HG02571 (cell line): ENCODE measurements at regions not wholly inside any gene's neighbourhood (a gene's known extent, or its start where the extent isn't known, plus 50 kb on each side); places are given as distances from the start of the nearest gene placed in this dataset.

Experiments
- ATAC-seq: cut with Tn5 transposase; IDR thresholded peaks from one replicate; pipeline ENCODE4 v1.9.1; 2021; ENCODE audit warnings: mild to moderate bottlenecking, moderate library complexity; ENCODE audit not compliant: unreplicated experiment

DNA sequence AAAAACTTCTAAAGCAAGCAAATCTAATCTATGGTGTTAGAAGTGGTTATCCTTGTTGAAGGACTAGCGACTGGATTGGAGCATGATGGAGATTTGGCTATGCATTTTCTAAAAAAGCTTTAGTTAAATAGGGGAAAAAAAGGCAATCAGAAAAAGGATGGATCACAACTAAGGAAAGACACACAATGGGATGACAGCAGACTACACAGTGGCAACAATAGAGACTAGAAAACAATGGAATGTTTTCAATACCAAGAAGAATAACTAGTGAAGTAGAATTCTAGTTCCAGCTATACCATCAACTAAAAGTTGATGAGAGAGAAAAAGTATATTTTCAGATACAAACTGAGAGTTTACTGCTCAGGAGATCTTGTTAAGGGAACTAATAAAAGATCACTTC, 605.8 kb downstream of the PTPRU start:
- ATAC-seq, result no peak

DNA sequence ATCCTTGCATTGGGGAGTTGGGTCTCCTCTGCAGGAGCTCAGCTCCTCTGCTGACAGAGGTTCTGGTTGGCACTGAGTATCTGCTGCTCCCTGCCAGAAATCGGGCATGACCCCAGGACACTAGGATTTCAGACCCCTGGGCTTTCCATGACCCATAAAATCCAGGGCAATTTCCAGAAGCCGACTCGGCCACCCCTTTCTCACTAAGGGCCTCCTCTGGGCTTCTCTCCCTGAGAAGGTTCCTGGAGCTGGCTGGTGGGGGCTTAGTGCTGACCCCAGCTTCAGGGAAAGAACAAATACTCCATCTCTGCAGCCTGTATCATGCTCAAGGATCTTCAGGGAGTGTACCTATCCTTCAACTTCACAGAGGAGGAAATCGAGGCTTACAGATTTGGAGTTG, 603.4 kb downstream of the PTPRU start:
- no peak for ATAC-seq

DNA sequence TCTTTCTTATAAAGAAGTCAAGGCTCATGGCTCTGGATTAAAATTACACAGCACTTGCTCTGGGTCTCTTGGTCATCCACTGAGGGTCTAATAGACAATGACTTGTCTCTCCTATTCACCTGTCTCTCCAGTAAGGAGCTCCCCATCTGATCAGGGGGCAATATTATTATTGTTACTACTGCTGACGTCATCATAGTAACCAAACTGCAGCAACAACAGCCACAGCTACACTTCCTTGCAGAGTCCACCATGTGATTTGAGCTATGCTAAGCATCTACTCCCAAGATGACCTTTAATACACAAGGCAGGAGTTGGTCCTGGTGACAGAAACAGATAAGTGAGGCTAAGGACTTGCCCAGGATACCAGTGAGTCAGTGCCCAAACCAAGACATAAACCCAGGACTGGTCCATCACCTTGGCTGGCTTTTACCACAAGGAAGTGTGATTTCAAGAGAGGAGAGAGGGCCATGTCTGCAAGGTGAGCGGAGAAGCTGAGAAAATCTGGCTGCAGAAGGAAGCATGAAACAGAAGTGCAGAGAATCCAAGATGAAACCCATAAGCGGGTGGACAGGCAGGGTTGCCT, 602.5 kb downstream of the PTPRU start:
- ATAC-seq, result no peak

DNA sequence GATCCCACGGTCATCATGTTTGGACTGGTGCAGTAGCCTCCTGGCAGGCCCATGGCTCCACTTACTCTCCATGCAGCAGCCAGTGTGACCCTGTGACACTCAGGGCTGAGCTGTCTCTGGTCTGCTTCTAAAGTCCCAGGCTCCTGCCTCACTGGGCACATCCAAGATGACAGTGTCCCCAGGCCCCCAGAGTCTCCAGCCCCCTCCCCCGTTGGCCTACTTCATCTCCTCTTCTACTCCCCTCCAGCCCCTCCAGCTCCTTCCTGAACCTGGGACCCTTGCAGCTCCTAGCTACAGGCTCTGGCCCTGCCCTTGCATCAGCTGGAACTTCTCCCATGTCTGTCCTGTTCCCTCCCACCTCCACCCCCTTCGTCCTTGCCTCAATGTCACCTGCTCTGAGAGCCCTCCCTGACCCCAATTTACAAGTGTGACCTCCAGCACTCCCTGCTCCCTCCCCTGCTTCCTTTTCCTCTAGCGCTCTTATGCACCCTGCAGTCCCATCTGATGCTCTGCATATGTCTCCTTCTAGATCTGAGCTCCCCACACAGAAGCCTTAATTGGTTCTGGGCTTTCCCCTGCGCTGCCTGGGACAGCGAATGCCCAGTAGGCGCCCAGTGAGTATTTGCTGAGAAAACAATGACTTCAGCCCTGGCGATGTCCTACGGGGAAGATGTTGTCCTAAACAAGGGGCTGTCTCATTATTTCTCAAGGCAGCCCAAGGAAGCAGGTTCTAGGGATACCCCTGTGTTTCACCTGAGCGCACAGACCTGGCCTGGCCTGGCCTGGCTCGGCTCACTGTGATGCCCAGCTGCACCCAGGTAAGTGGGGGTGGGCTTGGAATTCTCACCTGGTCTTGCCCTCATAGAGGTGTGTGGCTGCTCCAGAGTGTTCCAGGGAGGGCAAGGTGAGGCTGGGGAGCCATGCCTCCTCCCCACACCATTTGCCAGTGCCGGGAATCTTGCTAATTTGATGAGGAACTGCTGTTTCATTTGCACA, 600.6 kb downstream of the PTPRU start:
- ATAC-seq, result no peak

DNA sequence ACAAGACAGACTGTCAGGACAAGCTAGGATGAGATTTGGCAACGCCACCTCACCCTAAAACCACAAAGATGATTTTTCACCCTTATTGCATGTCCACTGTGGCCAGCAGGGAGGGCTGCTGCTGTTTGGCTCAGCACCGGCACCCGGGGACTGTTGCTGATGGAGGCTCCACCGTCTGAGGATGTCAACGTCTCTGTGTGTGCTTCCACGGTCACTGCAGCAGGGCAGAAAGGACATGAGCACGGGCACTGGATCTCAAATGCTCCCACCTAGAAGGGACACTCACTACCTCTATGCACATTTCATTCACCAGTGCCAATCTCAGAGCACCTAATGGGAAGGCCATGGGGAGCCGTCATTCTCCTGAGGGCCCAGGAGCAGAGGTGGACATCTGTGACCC, 599.6 kb downstream of the PTPRU start:
- no peak for ATAC-seq

DNA sequence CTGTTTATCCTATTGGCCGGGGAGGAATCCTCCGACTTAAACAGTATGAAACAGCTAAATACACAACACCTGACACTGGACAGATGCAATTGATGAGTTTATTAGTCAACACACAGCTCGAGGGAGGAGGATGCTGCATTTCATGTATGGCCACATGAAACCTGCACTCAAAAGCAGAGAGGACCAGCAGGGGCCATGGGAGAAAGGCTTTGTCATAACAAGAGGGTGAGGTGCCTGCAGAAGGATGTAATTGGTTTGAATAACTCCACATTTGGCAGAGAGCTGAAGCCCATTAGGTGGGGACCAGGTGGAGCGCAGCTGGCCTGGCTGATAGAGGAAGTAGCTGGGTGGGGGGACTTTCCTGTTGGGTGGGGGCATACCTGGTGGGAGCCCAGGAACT, 599.1 kb downstream of the PTPRU start:
- no peak for ATAC-seq

DNA sequence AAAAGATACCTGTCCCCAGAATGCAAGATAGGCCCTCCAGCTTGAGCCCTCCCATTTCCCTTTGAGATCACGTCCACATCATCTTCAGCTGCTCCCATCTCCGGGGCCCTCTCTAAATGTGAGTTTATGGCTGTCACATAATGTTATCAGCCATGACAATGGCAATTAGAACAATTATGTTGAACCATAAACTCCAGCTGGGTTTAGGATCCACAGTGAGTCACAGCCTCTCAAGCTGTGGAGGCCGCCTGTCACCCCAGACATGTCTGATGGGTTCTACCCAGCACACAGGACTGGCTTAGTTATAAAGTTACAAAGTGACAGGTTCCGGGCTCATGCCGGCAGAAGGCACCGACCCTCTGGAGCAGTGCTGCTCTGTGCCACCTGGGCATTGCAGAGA, 597.3 kb downstream of the PTPRU start:
- no peak for ATAC-seq

DNA sequence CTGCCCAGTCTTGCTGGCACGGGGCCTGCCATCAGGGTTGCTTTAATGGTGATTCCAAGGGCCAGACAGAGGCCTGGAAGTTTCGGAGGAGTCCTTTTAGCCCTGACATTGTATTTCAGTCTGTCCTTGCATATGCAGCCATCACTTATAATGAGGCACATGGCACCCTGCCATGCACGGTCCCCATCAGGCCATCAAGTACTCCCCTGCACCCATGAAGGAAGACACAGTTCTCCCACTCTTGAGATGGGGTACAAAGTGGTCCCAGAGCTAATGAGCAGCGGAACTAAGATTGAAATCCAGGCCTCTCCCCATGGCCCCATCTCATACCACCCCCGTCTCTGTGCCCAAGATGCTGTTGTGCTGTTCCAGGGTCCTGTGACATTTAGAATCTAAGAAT, 596.6 kb downstream of the PTPRU start:
- ATAC-seq, result no peak

DNA sequence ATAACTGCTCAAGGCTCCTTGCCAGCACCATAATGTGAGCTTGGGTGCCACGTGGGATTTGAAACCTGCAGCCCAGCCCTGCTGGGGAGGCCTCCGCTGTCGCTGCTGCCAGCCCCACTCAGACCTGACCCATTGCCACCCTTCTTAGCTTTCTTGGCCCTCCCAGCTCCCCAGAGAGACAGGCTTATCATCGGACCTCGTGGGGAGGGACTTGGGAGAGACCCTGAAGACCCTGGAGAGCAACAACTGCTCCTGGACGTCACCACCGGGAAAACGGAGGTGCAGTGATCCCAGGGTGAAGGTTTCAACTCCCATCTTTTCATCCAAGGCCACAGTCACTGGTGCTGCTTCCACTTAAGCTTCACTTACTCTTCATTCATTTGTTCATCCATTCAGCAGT, 596.1 kb downstream of the PTPRU start:
- ATAC-seq, result no peak

DNA sequence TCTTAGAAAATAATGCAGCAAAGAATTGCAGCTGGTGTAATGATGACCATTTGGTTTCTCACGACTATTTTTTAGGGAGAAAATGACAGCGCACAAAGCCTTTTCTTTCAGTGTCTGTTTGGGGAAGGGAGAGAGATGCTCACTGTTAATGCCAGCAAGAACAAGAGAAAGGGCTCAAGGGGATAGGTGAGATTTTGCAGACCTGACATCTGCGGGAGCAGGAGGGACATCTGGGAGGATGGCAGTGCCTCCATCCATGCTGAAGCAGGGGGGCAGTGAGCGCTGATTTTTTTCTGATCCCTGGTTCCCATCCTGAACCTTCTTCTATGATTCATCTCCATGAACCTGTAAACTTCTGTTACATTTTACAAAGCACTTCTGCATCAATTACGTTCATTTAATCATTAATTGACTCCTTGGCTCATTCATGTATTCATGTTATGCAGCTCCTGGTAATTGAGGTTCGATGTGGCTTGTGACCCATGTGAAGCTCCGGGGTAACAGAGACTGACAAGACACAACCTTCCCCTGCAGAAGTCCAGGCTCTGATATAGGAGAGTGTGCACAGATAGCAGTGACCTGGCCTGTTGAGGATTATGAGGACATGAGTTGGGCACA, 595.3 kb downstream of the PTPRU start:
- no peak for ATAC-seq

DNA sequence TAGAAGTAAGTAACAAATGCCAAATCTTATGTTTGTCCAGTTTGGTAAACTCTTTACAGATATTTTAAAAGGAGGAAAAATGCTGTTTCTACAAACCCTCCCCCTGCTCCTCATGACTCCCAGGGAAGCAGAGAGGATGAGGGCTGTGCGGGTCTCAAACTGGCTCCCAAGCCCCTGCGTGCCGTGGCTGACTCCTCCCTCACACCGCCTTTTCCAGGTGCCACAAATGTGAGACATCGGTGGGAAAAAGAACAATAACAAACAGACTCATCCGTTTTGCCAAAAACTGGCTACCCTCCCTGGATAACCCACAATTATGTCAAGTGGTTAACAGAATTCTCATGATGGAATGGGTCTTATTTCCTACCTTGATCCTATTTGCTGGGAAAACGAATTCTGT, 594.6 kb downstream of the PTPRU start:
- no peak for ATAC-seq

DNA sequence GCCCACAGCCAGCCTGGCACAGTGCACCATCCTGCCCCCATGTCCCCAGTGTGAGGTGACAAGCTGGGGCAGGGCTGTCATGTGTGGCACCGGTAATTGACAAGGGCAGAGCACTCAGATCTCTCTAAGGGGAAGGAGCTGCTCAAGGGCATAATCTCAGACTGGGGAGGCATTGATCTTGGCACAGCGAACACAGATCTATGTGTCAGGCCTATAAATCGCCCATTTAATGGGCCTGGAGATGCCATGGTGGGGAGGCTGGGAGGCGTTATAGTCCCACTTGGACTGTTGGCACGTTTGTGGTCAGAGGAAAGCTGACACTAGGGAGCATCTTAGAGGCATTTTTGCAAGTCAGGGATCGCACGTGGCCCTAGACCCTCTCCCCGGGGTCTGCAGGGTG, 594.1 kb downstream of the PTPRU start:
- ATAC-seq, result no peak

DNA sequence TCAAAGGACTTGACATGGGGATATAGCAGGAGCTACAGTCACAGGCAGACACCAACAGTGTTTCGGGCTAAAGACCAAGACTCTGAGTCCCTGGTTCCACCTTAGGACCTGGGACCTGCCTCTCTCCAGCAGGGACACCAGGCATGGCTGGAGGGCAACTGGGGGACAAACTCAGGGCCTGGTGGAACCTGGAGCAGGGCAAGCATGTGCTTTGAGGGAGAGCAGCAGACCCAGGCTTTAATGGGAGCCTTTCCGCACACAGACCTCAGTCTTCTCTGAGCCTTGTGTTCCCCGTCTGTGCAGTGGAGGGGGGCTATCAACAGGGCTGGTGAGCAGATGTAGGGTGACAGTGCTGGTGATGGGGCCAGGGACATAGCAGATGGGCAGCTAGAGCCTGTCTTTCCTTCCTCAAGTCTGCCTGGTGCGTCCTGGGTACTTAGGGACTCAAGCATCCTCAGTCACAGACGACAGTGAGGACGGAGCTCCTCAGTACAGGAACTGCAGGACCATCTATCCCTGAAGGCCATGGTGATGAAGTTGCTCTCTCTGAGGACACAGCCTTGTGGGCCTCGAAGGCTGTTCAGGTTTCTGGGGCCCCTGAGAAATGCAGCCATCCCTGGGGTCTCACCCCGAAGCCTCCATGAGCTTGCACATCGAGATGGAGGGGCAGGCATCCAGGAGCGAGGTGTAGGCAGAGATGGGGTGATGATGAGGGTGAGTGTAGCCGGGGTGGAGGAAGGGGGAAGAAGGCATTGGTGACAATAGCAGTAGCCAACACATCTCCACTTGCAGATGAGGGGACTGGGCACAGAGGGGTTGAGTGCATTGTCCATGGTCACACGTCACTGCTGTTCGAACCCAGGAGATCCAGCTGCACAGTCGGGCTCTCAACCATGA, 593.4 kb downstream of the PTPRU start:
- ATAC-seq, result no peak

DNA sequence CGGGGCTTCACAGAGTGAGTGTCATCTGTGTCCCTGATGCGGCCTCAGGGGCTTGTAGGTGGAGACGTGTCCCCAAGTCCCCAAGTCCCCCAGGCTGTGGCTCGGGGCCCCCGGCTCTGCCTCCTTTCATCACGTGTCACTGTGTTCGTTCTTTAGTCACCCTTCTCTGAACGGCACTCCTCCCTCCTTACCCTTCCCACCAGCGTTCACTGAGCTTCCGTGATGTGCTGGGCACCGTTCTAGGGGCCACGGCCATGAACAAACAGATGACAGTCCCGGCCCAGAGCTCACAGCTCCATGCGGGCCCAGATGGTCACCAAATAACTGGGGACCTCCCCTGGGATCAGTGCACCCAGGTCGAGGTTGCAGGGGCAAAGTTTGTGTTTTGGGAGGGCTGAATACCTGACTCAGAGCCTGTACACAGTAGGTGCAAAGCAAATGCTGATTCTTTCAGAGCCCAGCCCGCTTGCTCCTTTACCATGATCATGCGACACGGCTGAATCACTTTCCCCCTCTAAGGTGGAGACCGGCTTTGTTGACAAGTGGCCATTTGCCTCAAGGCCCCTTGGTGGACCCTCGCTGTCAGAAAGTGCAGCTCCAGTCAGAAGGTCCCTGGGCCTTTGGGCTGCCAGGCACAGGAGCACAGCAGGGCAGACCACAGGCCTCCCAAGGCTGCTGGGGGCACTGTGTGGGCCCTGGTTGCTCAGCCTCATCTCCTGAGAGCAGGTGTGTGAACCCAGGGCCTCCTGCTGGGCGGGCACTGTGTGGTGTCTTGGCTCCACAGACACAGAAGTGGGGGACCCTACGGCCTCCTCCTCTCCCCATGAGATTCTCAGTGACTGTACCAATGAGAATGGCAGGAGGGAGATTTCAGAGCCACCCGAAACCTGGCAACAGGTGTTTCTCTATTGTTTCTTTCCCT, 592.5 kb downstream of the PTPRU start:
- no peak for ATAC-seq

DNA sequence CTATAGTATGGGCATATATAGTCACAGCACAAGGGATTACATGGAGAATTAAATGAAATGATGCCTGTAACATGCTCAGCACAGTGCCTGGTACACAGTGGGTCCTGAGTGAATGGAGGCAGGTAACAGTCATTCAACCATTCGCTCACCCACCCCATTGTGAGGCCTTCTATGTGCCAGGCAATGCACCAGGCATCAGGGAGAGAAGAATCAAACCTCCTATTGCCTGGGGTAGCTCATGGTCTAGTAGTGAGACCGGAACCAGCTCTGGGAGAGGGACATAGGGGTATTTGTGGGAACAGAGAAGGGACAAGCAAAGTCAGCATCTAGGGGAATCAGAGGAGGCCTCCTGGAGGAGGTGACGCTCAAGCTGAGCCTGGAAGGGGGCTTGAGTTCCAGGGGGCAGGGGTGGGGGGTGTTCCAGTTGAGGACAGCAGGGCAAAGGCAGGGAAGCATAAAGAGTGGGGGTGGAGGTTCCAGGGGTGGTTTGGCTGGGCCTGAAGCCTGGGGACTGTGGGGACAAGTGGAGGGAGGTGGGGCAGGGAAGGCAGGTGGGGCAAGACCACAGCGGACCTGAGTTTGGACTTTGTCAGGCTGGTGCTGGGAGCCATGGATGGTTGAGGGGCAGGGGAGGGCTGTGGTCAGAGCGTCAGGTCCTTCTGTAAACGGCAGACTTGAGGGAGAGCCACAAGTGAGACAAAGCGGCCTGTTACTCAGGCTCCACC, 591.6 kb downstream of the PTPRU start:
- no peak for ATAC-seq

DNA sequence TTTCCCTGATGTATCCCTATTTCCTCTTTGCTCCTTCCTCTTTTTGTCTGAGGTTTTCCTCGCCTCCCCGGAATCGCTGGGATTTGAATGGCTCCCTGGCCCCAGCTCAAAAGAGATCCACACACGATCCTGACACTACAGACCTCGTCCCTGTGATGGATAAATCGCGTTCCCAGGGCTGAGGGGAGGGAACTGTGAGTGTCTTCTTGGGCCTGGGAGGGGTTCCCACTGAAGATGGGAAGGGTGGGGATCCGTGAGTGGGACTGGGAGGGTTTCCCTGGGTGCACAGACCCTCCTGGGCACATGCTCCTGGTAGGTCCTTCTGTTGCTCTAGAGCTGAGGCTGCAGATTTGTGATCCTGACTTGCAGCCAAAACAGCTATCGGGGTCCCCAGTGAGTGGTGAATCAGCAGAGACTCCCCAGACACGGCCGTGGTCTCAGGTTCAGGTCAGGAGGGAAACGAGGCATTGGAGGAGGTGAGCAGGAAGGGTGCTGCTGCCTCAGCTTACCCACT, 591.0 kb downstream of the PTPRU start:
- no peak for ATAC-seq

DNA sequence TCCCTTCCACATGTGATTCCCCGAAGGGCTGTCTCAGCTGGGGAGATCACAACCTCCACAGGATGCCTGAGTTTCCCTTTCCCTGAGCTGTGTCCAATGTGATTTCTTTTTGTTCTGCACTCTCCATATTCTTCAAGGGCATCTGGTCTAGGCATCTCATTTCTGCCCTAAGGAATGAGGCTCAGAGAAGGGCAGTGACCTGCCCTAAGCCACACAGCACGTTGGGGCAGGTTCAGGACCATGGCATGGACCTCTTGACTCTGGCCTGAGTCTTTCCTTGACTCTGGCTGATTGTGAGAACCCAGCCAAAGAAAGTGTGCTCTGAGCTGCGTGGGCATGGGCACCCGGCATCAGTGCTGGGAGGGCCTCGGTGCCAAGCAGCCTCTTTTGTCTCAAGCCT, 590.3 kb downstream of the PTPRU start:
- ATAC-seq, result no peak

DNA sequence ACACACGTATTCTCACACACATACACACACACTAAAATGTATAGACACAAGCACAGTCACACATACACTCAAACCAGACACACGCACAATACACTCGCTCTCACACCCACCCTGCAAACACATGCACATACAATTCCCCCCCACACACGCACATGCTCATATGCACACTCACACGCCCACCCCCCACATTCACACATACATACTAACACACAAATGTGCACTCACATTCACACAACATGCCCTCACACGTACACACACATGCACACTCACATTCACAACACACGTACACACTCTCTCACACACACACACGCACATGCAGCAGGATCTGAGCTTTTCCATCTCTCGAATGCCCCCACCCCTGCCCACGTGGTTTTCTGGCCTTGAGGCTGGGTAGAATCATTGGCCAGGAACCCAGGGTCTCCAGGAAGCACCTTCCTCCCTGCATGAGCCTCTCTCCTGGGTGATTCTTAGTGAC, 589.7 kb downstream of the PTPRU start:
- no peak for ATAC-seq
